IPS-20b (cell line): ENCODE measurements at regions not wholly inside any gene's neighbourhood (a gene's known extent, or its start where the extent isn't known, plus 50 kb on each side); places are given as distances from the start of the nearest gene placed in this dataset.

Experiments
- H3K27ac ChIP-seq: one replicate; pipeline ENCODE4 v1.5.1; 2013; ENCODE audit warnings: low read length
- H3K27me3 ChIP-seq: 2 replicates; pipeline ENCODE4 v1.6.1; 2013; ENCODE audit warnings: mild to moderate bottlenecking, low read length, inconsistent platforms; ENCODE audit not compliant: insufficient read depth
- H3K36me3 ChIP-seq: 2 replicates; pipeline ENCODE4 v1.6.1; 2013; ENCODE audit warnings: low read depth, mild to moderate bottlenecking, inconsistent platforms, low read length, moderate library complexity; ENCODE audit not compliant: insufficient read depth
- H3K4me1 ChIP-seq: 2 replicates; pipeline ENCODE4 v1.6.1; 2013; ENCODE audit warnings: mild to moderate bottlenecking, control low read depth, inconsistent platforms, low read length, moderate library complexity; ENCODE audit not compliant: insufficient read depth
- H3K4me3 ChIP-seq: 2 replicates; pipeline ENCODE4 v1.5.1; 2013; ENCODE audit warnings: mild to moderate bottlenecking, low read length, inconsistent platforms
- H3K9ac ChIP-seq: 2 replicates; pipeline ENCODE4 v1.6.1; 2013; ENCODE audit warnings: low read depth, mild to moderate bottlenecking, inconsistent platforms, low read length, moderate library complexity
- H3K9me3 ChIP-seq: 2 replicates; pipeline ENCODE4 v1.6.1; 2013; ENCODE audit warnings: mild to moderate bottlenecking, low read depth, low read length, inconsistent platforms; ENCODE audit not compliant: insufficient read depth

GRCh38 chr12:77387671-77388070 lies 322.3 kb upstream of the E2F7 start:
- Histone ChIP-seq H3K9ac (no peak overlapping the region), H3K4me3 (no peak overlapping the region), H3K36me3 (no peaks in the 10 kb centered on the region), H3K9me3 (no peaks in the 10 kb centered on the region), H3K27me3 (no peaks in the 10 kb centered on the region), H3K4me1 (no peaks in the 10 kb centered on the region), H3K27ac (no peak overlapping the region)

GRCh38 chr12:77387214-77387613 lies 321.8 kb upstream of the E2F7 start:
- Histone ChIP-seq H3K9ac (no peak overlapping the region), H3K36me3 (no peaks in the 10 kb centered on the region), H3K27me3 (no peaks in the 10 kb centered on the region), H3K4me3 (no peak overlapping the region), H3K27ac (no peak overlapping the region), H3K9me3 (no peaks in the 10 kb centered on the region), H3K4me1 (no peaks in the 10 kb centered on the region)

- Histone ChIP-seq H3K27ac (no peak overlapping the region), H3K9ac (no peak overlapping the region), H3K27me3 (no peaks in the 10 kb centered on the region), H3K9me3 (no peaks in the 10 kb centered on the region), H3K36me3 (no peaks in the 10 kb centered on the region), H3K4me3 (no peak overlapping the region), H3K4me1 (no peaks in the 10 kb centered on the region)
These were observed 319.6 kb upstream of the E2F7 start for GRCh38 chr12:77384941-77385340.

- H3K27ac ChIP-seq = no peak overlapping the region
- H3K4me3 ChIP-seq = no peak overlapping the region
- no peak overlapping the region for H3K9ac ChIP-seq
- no peaks in the 10 kb centered on the region for H3K4me1 ChIP-seq
- no peaks in the 10 kb centered on the region for H3K36me3 ChIP-seq
- H3K27me3 ChIP-seq = no peaks in the 10 kb centered on the region
- H3K9me3 ChIP-seq = no peaks in the 10 kb centered on the region
These were observed 316.9 kb upstream of the E2F7 start for GRCh38 chr12:77382096-77382742.

GRCh38 chr12:77377622-77378021 lies 312.3 kb upstream of the E2F7 start:
- Histone ChIP-seq H3K27me3 (no peaks in the 10 kb centered on the region), H3K4me1 (no peaks in the 10 kb centered on the region), H3K36me3 (no peaks in the 10 kb centered on the region), H3K9ac (no peak overlapping the region), H3K27ac (no peak overlapping the region), H3K9me3 (no peaks in the 10 kb centered on the region), H3K4me3 (no peak overlapping the region)

GRCh38 chr12:77377116-77377515 lies 311.7 kb upstream of the E2F7 start:
- H3K27me3 ChIP-seq = no peaks in the 10 kb centered on the region
- H3K27ac ChIP-seq = no peak overlapping the region
- H3K4me3 ChIP-seq = no peak overlapping the region
- no peaks in the 10 kb centered on the region for H3K9me3 ChIP-seq
- H3K4me1 ChIP-seq = no peaks in the 10 kb centered on the region
- no peak overlapping the region for H3K9ac ChIP-seq
- no peaks in the 10 kb centered on the region for H3K36me3 ChIP-seq

- H3K36me3 ChIP-seq = no peaks in the 10 kb centered on the region
- no peaks in the 10 kb centered on the region for H3K9me3 ChIP-seq
- H3K4me1 ChIP-seq = no peaks in the 10 kb centered on the region
- H3K4me3 ChIP-seq = no peak overlapping the region
- H3K9ac ChIP-seq = no peak overlapping the region
- no peak overlapping the region for H3K27ac ChIP-seq
- H3K27me3 ChIP-seq = no peaks in the 10 kb centered on the region
These were observed 309.3 kb upstream of the E2F7 start for GRCh38 chr12:77374673-77375072.

GRCh38 chr12:77372494-77372893 lies 307.1 kb upstream of the E2F7 start:
- H3K27ac ChIP-seq = no peak overlapping the region
- no peak overlapping the region for H3K9ac ChIP-seq
- no peaks in the 10 kb centered on the region for H3K4me1 ChIP-seq
- no peak overlapping the region for H3K4me3 ChIP-seq
- H3K36me3 ChIP-seq = no peaks in the 10 kb centered on the region
- no peaks in the 10 kb centered on the region for H3K9me3 ChIP-seq
- H3K27me3 ChIP-seq = no peaks in the 10 kb centered on the region

GRCh38 chr12:77372026-77372425 lies 306.7 kb upstream of the E2F7 start:
- Histone ChIP-seq H3K9me3 (no peaks in the 10 kb centered on the region), H3K27me3 (no peaks in the 10 kb centered on the region), H3K36me3 (no peaks in the 10 kb centered on the region), H3K4me3 (no peak overlapping the region), H3K9ac (no peak overlapping the region), H3K27ac (no peak overlapping the region), H3K4me1 (no peaks in the 10 kb centered on the region)

GRCh38 chr12:77368379-77368778 lies 303.0 kb upstream of the E2F7 start:
- H3K36me3 ChIP-seq = no peaks in the 10 kb centered on the region
- H3K27me3 ChIP-seq = no peaks in the 10 kb centered on the region
- H3K9ac ChIP-seq = no peak overlapping the region
- H3K4me3 ChIP-seq = no peak overlapping the region
- peaks cover 7% of the 10 kb centered on the region; the same call in 1 of the 2 replicates for H3K4me1 ChIP-seq
- no peaks in the 10 kb centered on the region for H3K9me3 ChIP-seq
- no peak overlapping the region for H3K27ac ChIP-seq

GRCh38 chr12:77366616-77367015 lies 301.2 kb upstream of the E2F7 start:
- Histone ChIP-seq H3K9me3 (no peaks in the 10 kb centered on the region), H3K4me1 (peaks cover 15% of the 10 kb centered on the region; the same call in 1 of the 2 replicates), H3K4me3 (no peak overlapping the region), H3K9ac (no peak overlapping the region), H3K27ac (no peak overlapping the region), H3K36me3 (no peaks in the 10 kb centered on the region), H3K27me3 (no peaks in the 10 kb centered on the region)

GRCh38 chr12:77364400-77364799 lies 299.0 kb upstream of the E2F7 start:
- Histone ChIP-seq H3K4me1 (peaks cover 15% of the 10 kb centered on the region; the same call in 1 of the 2 replicates), H3K27me3 (no peaks in the 10 kb centered on the region), H3K9me3 (no peaks in the 10 kb centered on the region), H3K4me3 (no peak overlapping the region), H3K27ac (no peak overlapping the region), H3K36me3 (no peaks in the 10 kb centered on the region), H3K9ac (no peak overlapping the region)
